ENCODE measurements at regions not wholly inside any gene's neighbourhood (a gene's known extent, or its start where the extent isn't known, plus 50 kb on each side); places are given as distances from the start of the nearest gene placed in this dataset.

GRCh38 chr7:17131983-17132655 is 166.3 kb upstream of the AHR start:
- TF ChIP-seq CTCF (conservative IDR thresholded peaks at IDR 0.05 in 1 of 2, IDR thresholded peaks at IDR 0.05 in 1 of 2; ENCODE audit: low read depth in 1 of 2, low read length in 2 of 2) (no peak), EZH2 (IDR thresholded peaks at IDR 0.05; ENCODE audit: low read length, missing control alignments) (no peak)

Data from fibroblast of lung (primary cell).